ENCODE measurements at regions not wholly inside any gene's neighbourhood (a gene's known extent, or its start where the extent isn't known, plus 50 kb on each side); places are given as distances from the start of the nearest gene placed in this dataset.

GRCh38 chr18:60596928-60597327 lies 224.4 kb upstream of the MC4R start:
- TF ChIP-seq, protein P1, sequence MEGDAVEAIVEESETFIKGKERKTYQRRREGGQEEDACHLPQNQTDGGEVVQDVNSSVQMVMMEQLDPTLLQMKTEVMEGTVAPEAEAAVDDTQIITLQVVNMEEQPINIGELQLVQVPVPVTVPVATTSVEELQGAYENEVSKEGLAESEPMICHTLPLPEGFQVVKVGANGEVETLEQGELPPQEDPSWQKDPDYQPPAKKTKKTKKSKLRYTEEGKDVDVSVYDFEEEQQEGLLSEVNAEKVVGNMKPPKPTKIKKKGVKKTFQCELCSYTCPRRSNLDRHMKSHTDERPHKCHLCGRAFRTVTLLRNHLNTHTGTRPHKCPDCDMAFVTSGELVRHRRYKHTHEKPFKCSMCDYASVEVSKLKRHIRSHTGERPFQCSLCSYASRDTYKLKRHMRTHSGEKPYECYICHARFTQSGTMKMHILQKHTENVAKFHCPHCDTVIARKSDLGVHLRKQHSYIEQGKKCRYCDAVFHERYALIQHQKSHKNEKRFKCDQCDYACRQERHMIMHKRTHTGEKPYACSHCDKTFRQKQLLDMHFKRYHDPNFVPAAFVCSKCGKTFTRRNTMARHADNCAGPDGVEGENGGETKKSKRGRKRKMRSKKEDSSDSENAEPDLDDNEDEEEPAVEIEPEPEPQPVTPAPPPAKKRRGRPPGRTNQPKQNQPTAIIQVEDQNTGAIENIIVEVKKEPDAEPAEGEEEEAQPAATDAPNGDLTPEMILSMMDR (IDR thresholded peaks at IDR 0.05), result no peak
- no peak for TF ChIP-seq POLR2A (IDR thresholded peaks at IDR 0.05)

Measured in Peyer's patch (tissue), 4 donors.